ENCODE measurements at regions not wholly inside any gene's neighbourhood (a gene's known extent, or its start where the extent isn't known, plus 50 kb on each side); places are given as distances from the start of the nearest gene placed in this dataset.

GRCh38 chr6:115839583-115840181 is 221.0 kb downstream of the FRK start (continued):
- TF ChIP-seq, protein P1, sequence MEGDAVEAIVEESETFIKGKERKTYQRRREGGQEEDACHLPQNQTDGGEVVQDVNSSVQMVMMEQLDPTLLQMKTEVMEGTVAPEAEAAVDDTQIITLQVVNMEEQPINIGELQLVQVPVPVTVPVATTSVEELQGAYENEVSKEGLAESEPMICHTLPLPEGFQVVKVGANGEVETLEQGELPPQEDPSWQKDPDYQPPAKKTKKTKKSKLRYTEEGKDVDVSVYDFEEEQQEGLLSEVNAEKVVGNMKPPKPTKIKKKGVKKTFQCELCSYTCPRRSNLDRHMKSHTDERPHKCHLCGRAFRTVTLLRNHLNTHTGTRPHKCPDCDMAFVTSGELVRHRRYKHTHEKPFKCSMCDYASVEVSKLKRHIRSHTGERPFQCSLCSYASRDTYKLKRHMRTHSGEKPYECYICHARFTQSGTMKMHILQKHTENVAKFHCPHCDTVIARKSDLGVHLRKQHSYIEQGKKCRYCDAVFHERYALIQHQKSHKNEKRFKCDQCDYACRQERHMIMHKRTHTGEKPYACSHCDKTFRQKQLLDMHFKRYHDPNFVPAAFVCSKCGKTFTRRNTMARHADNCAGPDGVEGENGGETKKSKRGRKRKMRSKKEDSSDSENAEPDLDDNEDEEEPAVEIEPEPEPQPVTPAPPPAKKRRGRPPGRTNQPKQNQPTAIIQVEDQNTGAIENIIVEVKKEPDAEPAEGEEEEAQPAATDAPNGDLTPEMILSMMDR (conservative IDR thresholded peaks at IDR 0.05; ENCODE audit: low read depth in 2 of 2) = no peak

- Mint-ChIP-seq H3K9me3 (peaks cover 12% of the 10 kb centered on the region), H3K36me3 (ENCODE audit: low read depth) (peaks cover 10% of the 10 kb centered on the region; the same call in 1 of the 3 replicates), H3K27ac (no peak overlapping the region), H3K4me3 (no peak overlapping the region), H3K27me3 (ENCODE audit: insufficient read depth, low read depth, poor library complexity) (no peaks in the 10 kb centered on the region), H3K4me1 (no peaks in the 10 kb centered on the region)
- no peaks in the 10 kb centered on the region for H3K36me3 ChIP-seq (ENCODE audit: insufficient read depth)
- no peak overlapping the region for H3K27ac ChIP-seq (ENCODE audit: low read depth)
- H3K4me3 ChIP-seq = no peak overlapping the region
- H3K4me1 ChIP-seq (ENCODE audit: insufficient read depth) = no peaks in the 10 kb centered on the region
- H2AFZ ChIP-seq = no peak overlapping the region
- no peaks in the 10 kb centered on the region for H3K27me3 ChIP-seq (ENCODE audit: insufficient read depth)
- no peaks in the 10 kb centered on the region for H4K20me1 ChIP-seq (replicated peaks; ENCODE audit: insufficient read depth)
- H3K4me2 ChIP-seq = no peak overlapping the region
- H3K79me2 ChIP-seq (replicated peaks; ENCODE audit: insufficient read depth) = no peaks in the 10 kb centered on the region
- H3K9me2 ChIP-seq (ENCODE audit: insufficient read depth) = no peaks in the 10 kb centered on the region
- ATAC-seq (peak; percentile 97), DNase-seq (ENCODE audit: low spot score) (peak; percentile 79)
- H3F3A ChIP-seq (replicated peaks; ENCODE audit: low read depth) = no peaks in the 10 kb centered on the region
- TF ChIP-seq, protein P1 (conservative IDR thresholded peaks at IDR 0.05; ENCODE audit: low read depth in 2 of 2) = peak; percentile 64 to 67
- no peak for TF ChIP-seq REST (IDR thresholded peaks at IDR 0.05; ENCODE audit: unreplicated experiment)
- no peak for TF ChIP-seq EZH2 (IDR thresholded peaks at IDR 0.05; ENCODE audit: low read depth, unreplicated experiment)
- TF ChIP-seq ZNF462 (CRISPR knock-in tag; IDR thresholded peaks at IDR 0.05) = no peak
- TF ChIP-seq ZNF114 (CRISPR knock-in tag; IDR thresholded peaks at IDR 0.05) = no peak
- no peak for TF ChIP-seq POLR2AphosphoS5 (IDR thresholded peaks at IDR 0.05; ENCODE audit: low read depth)
These were observed 221.8 kb downstream of the FRK start for GRCh38 chr6:115838763-115839401.

Measured in GM23338 (cell line).